ENCODE measurements at regions not wholly inside any gene's neighbourhood (a gene's known extent, or its start where the extent isn't known, plus 50 kb on each side); places are given as distances from the start of the nearest gene placed in this dataset.

GRCh38 chr3:31462050-31462569 lies 70.6 kb upstream of the STT3B start:
- Mint-ChIP-seq H3K36me3 (ENCODE audit: unreplicated experiment) (no peaks in the 10 kb centered on the region), H3K27ac (ENCODE audit: unreplicated experiment) (no peak overlapping the region), H3K4me1 (ENCODE audit: unreplicated experiment) (no peaks in the 10 kb centered on the region), H3K4me3 (ENCODE audit: unreplicated experiment) (no peak overlapping the region), H3K27me3 (ENCODE audit: unreplicated experiment) (peaks cover 19% of the 10 kb centered on the region), H3K9me3 (ENCODE audit: unreplicated experiment) (no peaks in the 10 kb centered on the region)
- no peak for TF ChIP-seq CTCF (IDR thresholded peaks at IDR 0.05)
- DNase-seq (ENCODE audit: extremely low spot score, unreplicated experiment): no peak

- no peak for DNase-seq (ENCODE audit: extremely low spot score, unreplicated experiment)
- Mint-ChIP-seq H3K27ac (ENCODE audit: unreplicated experiment) (no peak overlapping the region), H3K9me3 (ENCODE audit: unreplicated experiment) (no peaks in the 10 kb centered on the region), H3K27me3 (ENCODE audit: unreplicated experiment) (peaks cover 16% of the 10 kb centered on the region), H3K4me1 (ENCODE audit: unreplicated experiment) (no peaks in the 10 kb centered on the region), H3K36me3 (ENCODE audit: unreplicated experiment) (no peaks in the 10 kb centered on the region), H3K4me3 (ENCODE audit: unreplicated experiment) (no peak overlapping the region)
- TF ChIP-seq CTCF (IDR thresholded peaks at IDR 0.05): no peak
Observed at GRCh38 chr3:31465999-31466398, 66.7 kb upstream of the STT3B start.

GRCh38 chr3:31466866-31467265 lies 65.9 kb upstream of the STT3B start:
- TF ChIP-seq CTCF (IDR thresholded peaks at IDR 0.05): no peak
- no peaks in the 10 kb centered on the region for H3K4me1 Mint-ChIP-seq (ENCODE audit: unreplicated experiment)
- H3K27ac Mint-ChIP-seq (ENCODE audit: unreplicated experiment): no peak overlapping the region
- H3K4me3 Mint-ChIP-seq (ENCODE audit: unreplicated experiment): no peak overlapping the region
- H3K27me3 Mint-ChIP-seq (ENCODE audit: unreplicated experiment): peaks cover 12% of the 10 kb centered on the region
- H3K36me3 Mint-ChIP-seq (ENCODE audit: unreplicated experiment): no peaks in the 10 kb centered on the region
- DNase-seq (ENCODE audit: extremely low spot score, unreplicated experiment): no peak
- H3K9me3 Mint-ChIP-seq (ENCODE audit: unreplicated experiment): no peaks in the 10 kb centered on the region

- no peak overlapping the region for H3K4me3 Mint-ChIP-seq (ENCODE audit: unreplicated experiment)
- no peaks in the 10 kb centered on the region for H3K4me1 Mint-ChIP-seq (ENCODE audit: unreplicated experiment)
- no peak for DNase-seq (ENCODE audit: extremely low spot score, unreplicated experiment)
- no peaks in the 10 kb centered on the region for H3K36me3 Mint-ChIP-seq (ENCODE audit: unreplicated experiment)
- H3K27ac Mint-ChIP-seq (ENCODE audit: unreplicated experiment): no peak overlapping the region
- no peaks in the 10 kb centered on the region for H3K9me3 Mint-ChIP-seq (ENCODE audit: unreplicated experiment)
- TF ChIP-seq CTCF (IDR thresholded peaks at IDR 0.05): no peak
- H3K27me3 Mint-ChIP-seq (ENCODE audit: unreplicated experiment): peaks cover 5% of the 10 kb centered on the region
Observed at GRCh38 chr3:31468433-31468832, 64.3 kb upstream of the STT3B start.

GRCh38 chr3:31469385-31469784 lies 63.3 kb upstream of the STT3B start:
- peaks cover 5% of the 10 kb centered on the region for H3K27me3 Mint-ChIP-seq (ENCODE audit: unreplicated experiment)
- no peak overlapping the region for H3K4me3 Mint-ChIP-seq (ENCODE audit: unreplicated experiment)
- H3K4me1 Mint-ChIP-seq (ENCODE audit: unreplicated experiment): no peaks in the 10 kb centered on the region
- H3K27ac Mint-ChIP-seq (ENCODE audit: unreplicated experiment): no peak overlapping the region
- peaks cover 4% of the 10 kb centered on the region for H3K9me3 Mint-ChIP-seq (ENCODE audit: unreplicated experiment)
- DNase-seq (ENCODE audit: extremely low spot score, unreplicated experiment): no peak
- no peak for TF ChIP-seq CTCF (IDR thresholded peaks at IDR 0.05)
- no peaks in the 10 kb centered on the region for H3K36me3 Mint-ChIP-seq (ENCODE audit: unreplicated experiment)

Measured in osteocyte (in vitro differentiated cells).